A673 (cell line): ENCODE measurements at regions not wholly inside any gene's neighbourhood (a gene's known extent, or its start where the extent isn't known, plus 50 kb on each side); places are given as distances from the start of the nearest gene placed in this dataset.
A peak's percentile ranks its signal among the peaks of the same experiment; 100 is the strongest.

Source experiments
- BruUV-seq: library from RNA; stranded (reverse); fragments of 400-500 nt; replicated peaks from 2 replicates; lab custom pipeline; 2021; lab: Mats Ljungman, UMichigan
- CTCF ChIA-PET: fragments of 300-600 bp; sonication (Branson Sonifier 250); formaldehyde crosslinking; loops from one replicate; lab custom pipeline; 2022; ENCODE audit warnings: antibody characterized with exemption; lab: Charles Lee
- POLR2A ChIA-PET: fragments of 300-600 bp; sonication (Branson Sonifier 250); formaldehyde crosslinking; loops from one replicate; lab custom pipeline; 2022; ENCODE audit warnings: antibody characterized with exemption; ENCODE audit not compliant: low non-redundant PET; lab: Charles Lee
- DNase-seq: peaks from one replicate; pipeline ENCODE4 v3.0.0-alpha.2; 2015; ENCODE audit warnings: low spot score
- H3K27ac ChIP-seq: fragments of 200-600 bp; sonication (generic); 2 replicates; pipeline ENCODE4 v1.5.1; 2016; ENCODE audit warnings: mixed run types, low read depth, mild to moderate bottlenecking, mixed read lengths, antibody characterized with exemption, low read length; ENCODE audit not compliant: poor library complexity, severe bottlenecking
- H3K27me3 ChIP-seq: fragments of 200-600 bp; sonication (generic); replicated peaks from 2 replicates; pipeline ENCODE4 v1.6.1; 2017; ENCODE audit warnings: mixed run types, low read depth, mild to moderate bottlenecking, mixed read lengths, antibody characterized with exemption, low read length; ENCODE audit not compliant: insufficient read depth, poor library complexity
- H3K36me3 ChIP-seq: fragments of 200-600 bp; sonication (generic); 2 replicates; pipeline ENCODE4 v1.6.1; 2016; ENCODE audit warnings: mixed run types, mild to moderate bottlenecking, mixed read lengths, antibody characterized with exemption, low read length; ENCODE audit not compliant: insufficient read depth, poor library complexity, severe bottlenecking
- H3K4me1 ChIP-seq: fragments of 200-600 bp; sonication (generic); 2 replicates; pipeline ENCODE4 v1.6.1; 2017; ENCODE audit warnings: mixed run types, mild to moderate bottlenecking, mixed read lengths, antibody characterized with exemption, low read length; ENCODE audit not compliant: insufficient read depth, poor library complexity, severe bottlenecking
- H3K4me3 ChIP-seq: fragments of 200-600 bp; sonication (generic); 2 replicates; pipeline ENCODE4 v1.5.1; 2016; ENCODE audit warnings: low read depth, mixed run types, mild to moderate bottlenecking, mixed read lengths, low read length; ENCODE audit not compliant: poor library complexity, severe bottlenecking
- H3K9me3 ChIP-seq: fragments of 200-600 bp; sonication (generic); 2 replicates; pipeline ENCODE4 v1.6.1; 2016; ENCODE audit warnings: mixed run types, low read depth, mild to moderate bottlenecking, mixed read lengths, antibody characterized with exemption, low read length; ENCODE audit not compliant: poor library complexity, severe bottlenecking
- EZH2 ChIP-seq: fragments of 200-600 bp; sonication (generic); IDR thresholded peaks from 2 replicates; pipeline ENCODE4 v1.6.1; 2017; ENCODE audit warnings: borderline replicate concordance, low read depth, mild to moderate bottlenecking, mixed read lengths, antibody characterized with exemption, low read length; ENCODE audit not compliant: poor library complexity, severe bottlenecking
- intact Hi-C: fragments of 100-400 bp; cut with micrococcal nuclease; formaldehyde crosslinking; loops from one replicate; pipeline ENCODE4 v1.10.0; 2022; ENCODE audit not compliant: unreplicated experiment
- TF ChIP-seq, protein P1 (sequence below): fragments of 300-800, 200-600 bp; sonication (generic); conservative IDR thresholded peaks from 2 replicates; pipeline ENCODE4 v1.5.1; 2017; ENCODE audit warnings: low read depth, mild to moderate bottlenecking, antibody characterized with exemption, low read length, moderate library complexity, mixed read lengths

DNA sequence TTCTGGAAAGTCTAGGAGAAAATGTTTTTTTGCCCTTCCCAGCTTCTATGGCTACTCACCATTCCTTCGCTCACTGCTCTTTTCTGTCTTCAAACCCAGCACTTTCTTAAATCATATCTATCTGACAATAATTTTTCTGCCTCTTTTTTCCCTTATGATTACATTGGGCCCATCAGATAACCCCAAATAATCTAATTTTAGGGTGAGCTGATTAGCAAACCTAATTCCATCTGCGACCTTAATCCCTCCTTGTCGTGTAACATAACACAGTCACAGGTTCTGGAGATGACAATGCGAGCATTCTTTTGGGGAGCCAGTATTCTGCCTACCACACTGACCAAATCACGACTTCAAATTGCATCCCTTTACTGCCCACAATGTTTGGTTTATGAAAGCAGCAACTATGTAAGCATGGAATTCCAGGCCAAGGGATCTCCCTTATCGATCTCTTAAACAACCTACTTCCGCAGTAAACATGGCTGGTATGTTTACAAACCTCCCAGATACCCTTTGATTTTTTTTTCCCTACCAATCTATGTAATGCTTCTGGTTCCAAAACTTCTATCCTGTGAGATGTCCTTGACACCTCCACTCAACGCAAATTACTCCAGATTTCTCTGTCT lies 2122.2 kb downstream of the MAT2B start:
- no peaks in the 10 kb centered on the region for H3K27me3 ChIP-seq
- no peak for TF ChIP-seq EZH2
- TF ChIP-seq, protein P1, sequence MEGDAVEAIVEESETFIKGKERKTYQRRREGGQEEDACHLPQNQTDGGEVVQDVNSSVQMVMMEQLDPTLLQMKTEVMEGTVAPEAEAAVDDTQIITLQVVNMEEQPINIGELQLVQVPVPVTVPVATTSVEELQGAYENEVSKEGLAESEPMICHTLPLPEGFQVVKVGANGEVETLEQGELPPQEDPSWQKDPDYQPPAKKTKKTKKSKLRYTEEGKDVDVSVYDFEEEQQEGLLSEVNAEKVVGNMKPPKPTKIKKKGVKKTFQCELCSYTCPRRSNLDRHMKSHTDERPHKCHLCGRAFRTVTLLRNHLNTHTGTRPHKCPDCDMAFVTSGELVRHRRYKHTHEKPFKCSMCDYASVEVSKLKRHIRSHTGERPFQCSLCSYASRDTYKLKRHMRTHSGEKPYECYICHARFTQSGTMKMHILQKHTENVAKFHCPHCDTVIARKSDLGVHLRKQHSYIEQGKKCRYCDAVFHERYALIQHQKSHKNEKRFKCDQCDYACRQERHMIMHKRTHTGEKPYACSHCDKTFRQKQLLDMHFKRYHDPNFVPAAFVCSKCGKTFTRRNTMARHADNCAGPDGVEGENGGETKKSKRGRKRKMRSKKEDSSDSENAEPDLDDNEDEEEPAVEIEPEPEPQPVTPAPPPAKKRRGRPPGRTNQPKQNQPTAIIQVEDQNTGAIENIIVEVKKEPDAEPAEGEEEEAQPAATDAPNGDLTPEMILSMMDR: no peak
- H3K36me3 ChIP-seq: no peaks in the 10 kb centered on the region
- H3K4me3 ChIP-seq: no peak overlapping the region
- intact Hi-C loops: no loop called here
- no peaks in the 10 kb centered on the region for H3K9me3 ChIP-seq
- CTCF ChIA-PET: no interaction called here
- no peak overlapping the region for H3K27ac ChIP-seq
- BruUV-seq: no TSS peak
- no peak for DNase-seq
- no peaks in the 10 kb centered on the region for H3K4me1 ChIP-seq
- POLR2A ChIA-PET: no interaction called here

DNA sequence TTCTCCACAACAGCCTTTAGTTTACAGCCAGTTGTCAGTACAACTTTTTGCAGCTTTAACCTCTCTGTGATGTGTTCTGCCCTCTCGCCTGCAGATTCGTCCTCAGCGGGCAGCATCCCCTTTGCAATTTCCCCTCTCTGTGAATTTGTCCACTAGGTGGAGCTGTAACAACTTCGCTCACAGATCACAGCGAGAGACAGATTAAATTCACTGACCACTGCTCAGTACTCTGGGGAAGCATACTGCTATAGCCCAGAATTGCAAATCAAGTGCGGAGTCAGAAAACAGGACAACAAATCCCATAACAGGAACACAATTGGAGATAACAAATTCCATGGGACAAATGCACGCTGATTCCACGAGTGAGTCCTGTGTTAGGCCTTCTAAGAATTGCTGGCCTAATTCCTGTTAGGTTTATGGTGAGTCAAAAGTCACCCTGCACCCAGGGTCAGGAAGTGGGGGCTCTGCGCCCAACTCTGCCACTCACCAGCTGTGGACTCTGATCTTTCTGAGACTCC lies 2124.9 kb downstream of the MAT2B start:
- CTCF ChIA-PET: no interaction called here
- intact Hi-C loops: loop anchor here (5.0 to 10.0 kb wide), 2 partner anchors 1617 to 1934 kb away; no protein-coding TSS in a partner anchor
- H3K27me3 ChIP-seq: no peaks in the 10 kb centered on the region
- H3K36me3 ChIP-seq: no peaks in the 10 kb centered on the region
- DNase-seq: peak; percentile 59
- no peak overlapping the region for H3K4me3 ChIP-seq
- POLR2A ChIA-PET: no interaction called here
- H3K4me1 ChIP-seq: no peaks in the 10 kb centered on the region
- no TSS peak for BruUV-seq
- TF ChIP-seq, protein P1: peak; percentile 75
- no peak for TF ChIP-seq EZH2
- no peak overlapping the region for H3K27ac ChIP-seq
- H3K9me3 ChIP-seq: no peaks in the 10 kb centered on the region

- no peak for TF ChIP-seq EZH2
- TF ChIP-seq, protein P1: no peak
- H3K9me3 ChIP-seq: no peaks in the 10 kb centered on the region
- H3K27me3 ChIP-seq: peaks cover 2% of the 10 kb centered on the region
- no TSS peak for BruUV-seq
- POLR2A ChIA-PET: no interaction called here
- H3K4me1 ChIP-seq: no peaks in the 10 kb centered on the region
- CTCF ChIA-PET: interaction anchor here (0.7 kb wide), 1 partner anchor 32 kb away, joined by 3 read pairs; no protein-coding TSS in a partner anchor
- intact Hi-C loops: loop anchor here (5.0 to 10.0 kb wide), 2 partner anchors 1616 to 1934 kb away; no protein-coding TSS in a partner anchor
- H3K27ac ChIP-seq: no peak overlapping the region
- no peak overlapping the region for H3K4me3 ChIP-seq
- H3K36me3 ChIP-seq: no peaks in the 10 kb centered on the region
- no peak for DNase-seq
Measured at GRCh38 chr5:165631235-165631634, 2125.8 kb downstream of the MAT2B start.
